ENCODE measurements at regions not wholly inside any gene's neighbourhood (a gene's known extent, or its start where the extent isn't known, plus 50 kb on each side); places are given as distances from the start of the nearest gene placed in this dataset.
"Not testable (repeated sequence)": the region's sequence is repeated elsewhere in the genome, so short reads cannot be mapped to it uniquely, and the experiment has no call there.

DNA sequence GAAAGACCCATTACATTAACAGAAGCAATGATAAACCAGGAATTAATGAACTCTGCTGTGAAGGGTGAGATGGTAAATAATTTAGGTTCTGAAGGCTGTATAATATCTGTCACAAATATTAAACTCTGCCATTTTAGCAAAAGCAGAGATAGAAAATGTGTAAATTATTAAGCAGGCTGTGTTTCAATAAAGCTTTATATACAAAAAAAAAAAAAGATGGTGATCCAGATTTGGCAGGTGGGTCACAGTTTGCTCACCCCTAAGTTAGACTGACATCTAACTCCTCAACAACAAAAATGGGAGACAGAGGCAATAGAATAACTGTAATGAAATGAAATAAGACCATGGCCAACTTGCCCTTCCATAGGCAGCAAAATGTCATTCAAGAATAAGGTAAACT lies 157.3 kb upstream of the FANCL start:
- Histone ChIP-seq H3K4me1 (ENCODE audit: control insufficient read depth, low read depth, low read length) (no peaks in the 10 kb centered on the region), H3K36me3 (ENCODE audit: control insufficient read depth, low read depth, low read length) (no peaks in the 10 kb centered on the region), H3K9ac (ENCODE audit: low read length) (no peak overlapping the region), H3K27ac (ENCODE audit: low read length) (no peak overlapping the region), H3K9me3 (ENCODE audit: control insufficient read depth, low read depth, low read length) (no peaks in the 10 kb centered on the region), H3K4me3 (ENCODE audit: low read length) (no peak overlapping the region), H3K27me3 (ENCODE audit: control insufficient read depth, insufficient read depth, low read length) (no peaks in the 10 kb centered on the region)

- H3K27ac ChIP-seq (ENCODE audit: low read length) = no peak overlapping the region
- no peaks in the 10 kb centered on the region for H3K9me3 ChIP-seq (ENCODE audit: control insufficient read depth, low read depth, low read length)
- no peaks in the 10 kb centered on the region for H3K4me1 ChIP-seq (ENCODE audit: control insufficient read depth, low read depth, low read length)
- no peaks in the 10 kb centered on the region for H3K27me3 ChIP-seq (ENCODE audit: control insufficient read depth, insufficient read depth, low read length)
- no peak overlapping the region for H3K4me3 ChIP-seq (ENCODE audit: low read length)
- H3K9ac ChIP-seq (ENCODE audit: low read length) = no peak overlapping the region
- no peaks in the 10 kb centered on the region for H3K36me3 ChIP-seq (ENCODE audit: control insufficient read depth, low read depth, low read length)
These were observed 146.6 kb upstream of the FANCL start for GRCh38 chr2:58387701-58388100.

GRCh38 chr2:58386904-58387303 lies 145.8 kb upstream of the FANCL start:
- not testable (repeated sequence) for H3K9me3 ChIP-seq (ENCODE audit: control insufficient read depth, low read depth, low read length); H3K9ac ChIP-seq (ENCODE audit: low read length); H3K4me3 ChIP-seq (ENCODE audit: low read length); H3K36me3 ChIP-seq (ENCODE audit: control insufficient read depth, low read depth, low read length); H3K27me3 ChIP-seq (ENCODE audit: control insufficient read depth, insufficient read depth, low read length); H3K4me1 ChIP-seq (ENCODE audit: control insufficient read depth, low read depth, low read length); H3K27ac ChIP-seq (ENCODE audit: low read length)

- Histone ChIP-seq H3K27me3 (ENCODE audit: control insufficient read depth, insufficient read depth, low read length) (no peaks in the 10 kb centered on the region), H3K36me3 (ENCODE audit: control insufficient read depth, low read depth, low read length) (no peaks in the 10 kb centered on the region), H3K4me1 (ENCODE audit: control insufficient read depth, low read depth, low read length) (no peaks in the 10 kb centered on the region), H3K4me3 (ENCODE audit: low read length) (no peak overlapping the region), H3K9ac (ENCODE audit: low read length) (no peak overlapping the region), H3K9me3 (ENCODE audit: control insufficient read depth, low read depth, low read length) (no peaks in the 10 kb centered on the region), H3K27ac (ENCODE audit: low read length) (no peak overlapping the region)
These were observed 137.0 kb upstream of the FANCL start for GRCh38 chr2:58378152-58378551.

DNA sequence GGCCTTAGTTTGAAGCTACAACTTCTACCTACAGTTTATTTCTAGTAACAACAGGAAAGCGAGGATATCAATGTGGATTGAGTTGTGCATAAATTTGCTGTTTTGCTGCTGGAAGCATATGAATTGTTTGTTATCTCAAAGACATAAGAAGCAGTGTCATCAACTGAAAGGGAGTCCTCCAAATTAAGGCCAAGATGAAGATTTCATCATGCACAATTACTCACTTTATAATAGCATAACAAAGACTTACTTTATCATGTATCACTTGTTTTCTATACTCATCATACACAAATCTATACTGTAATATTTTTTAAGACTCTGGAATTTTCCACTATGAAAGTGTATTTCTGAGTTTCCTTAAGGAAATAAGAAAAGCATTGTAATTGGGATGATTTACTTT lies 136.1 kb upstream of the FANCL start:
- Histone ChIP-seq H3K27me3 (ENCODE audit: control insufficient read depth, insufficient read depth, low read length) (no peaks in the 10 kb centered on the region), H3K27ac (ENCODE audit: low read length) (no peak overlapping the region), H3K4me1 (ENCODE audit: control insufficient read depth, low read depth, low read length) (no peaks in the 10 kb centered on the region), H3K36me3 (ENCODE audit: control insufficient read depth, low read depth, low read length) (no peaks in the 10 kb centered on the region), H3K4me3 (ENCODE audit: low read length) (no peak overlapping the region), H3K9ac (ENCODE audit: low read length) (no peak overlapping the region), H3K9me3 (ENCODE audit: control insufficient read depth, low read depth, low read length) (no peaks in the 10 kb centered on the region)

- Histone ChIP-seq H3K27ac (ENCODE audit: low read length) (no peak overlapping the region), H3K4me3 (ENCODE audit: low read length) (no peak overlapping the region), H3K9me3 (ENCODE audit: control insufficient read depth, low read depth, low read length) (no peaks in the 10 kb centered on the region), H3K36me3 (ENCODE audit: control insufficient read depth, low read depth, low read length) (no peaks in the 10 kb centered on the region), H3K9ac (ENCODE audit: low read length) (no peak overlapping the region), H3K4me1 (ENCODE audit: control insufficient read depth, low read depth, low read length) (no peaks in the 10 kb centered on the region), H3K27me3 (ENCODE audit: control insufficient read depth, insufficient read depth, low read length) (no peaks in the 10 kb centered on the region)
These were observed 135.5 kb upstream of the FANCL start for GRCh38 chr2:58376592-58376991.

GRCh38 chr2:58369594-58369993 lies 128.5 kb upstream of the FANCL start:
- no peaks in the 10 kb centered on the region for H3K9me3 ChIP-seq (ENCODE audit: control insufficient read depth, low read depth, low read length)
- H3K4me1 ChIP-seq (ENCODE audit: control insufficient read depth, low read depth, low read length) = peaks cover 3% of the 10 kb centered on the region
- H3K4me3 ChIP-seq (ENCODE audit: low read length) = no peak overlapping the region
- H3K36me3 ChIP-seq (ENCODE audit: control insufficient read depth, low read depth, low read length) = no peaks in the 10 kb centered on the region
- no peak overlapping the region for H3K27ac ChIP-seq (ENCODE audit: low read length)
- H3K27me3 ChIP-seq (ENCODE audit: control insufficient read depth, insufficient read depth, low read length) = no peaks in the 10 kb centered on the region
- no peak overlapping the region for H3K9ac ChIP-seq (ENCODE audit: low read length)

DNA sequence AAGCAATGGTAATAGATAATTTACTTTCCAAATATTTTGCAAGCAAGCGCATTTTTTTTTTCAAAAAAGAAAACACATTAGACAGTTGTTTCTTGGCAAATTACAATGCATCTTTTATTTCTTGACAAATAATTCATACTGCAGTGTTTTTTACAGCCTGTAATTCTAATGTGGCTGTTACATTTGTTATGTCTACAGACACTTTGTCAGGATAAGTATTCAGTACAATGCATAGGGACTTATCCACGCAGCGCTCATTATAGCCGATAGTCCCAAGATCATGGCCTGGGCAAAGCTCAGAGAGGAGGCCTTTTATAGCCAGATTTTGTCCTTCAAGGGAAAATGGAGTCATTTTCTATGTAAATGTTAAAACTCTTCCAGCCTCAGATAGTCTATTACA lies 123.0 kb upstream of the FANCL start:
- Histone ChIP-seq H3K4me1 (ENCODE audit: control insufficient read depth, low read depth, low read length) (no peaks in the 10 kb centered on the region), H3K36me3 (ENCODE audit: control insufficient read depth, low read depth, low read length) (no peaks in the 10 kb centered on the region), H3K9ac (ENCODE audit: low read length) (no peak overlapping the region), H3K4me3 (ENCODE audit: low read length) (no peak overlapping the region), H3K27ac (ENCODE audit: low read length) (no peak overlapping the region), H3K9me3 (ENCODE audit: control insufficient read depth, low read depth, low read length) (no peaks in the 10 kb centered on the region), H3K27me3 (ENCODE audit: control insufficient read depth, insufficient read depth, low read length) (no peaks in the 10 kb centered on the region)

- no peak overlapping the region for H3K9ac ChIP-seq (ENCODE audit: low read length)
- no peaks in the 10 kb centered on the region for H3K27me3 ChIP-seq (ENCODE audit: control insufficient read depth, insufficient read depth, low read length)
- no peaks in the 10 kb centered on the region for H3K9me3 ChIP-seq (ENCODE audit: control insufficient read depth, low read depth, low read length)
- H3K4me3 ChIP-seq (ENCODE audit: low read length) = no peak overlapping the region
- H3K4me1 ChIP-seq (ENCODE audit: control insufficient read depth, low read depth, low read length) = peaks cover 23% of the 10 kb centered on the region
- no peaks in the 10 kb centered on the region for H3K36me3 ChIP-seq (ENCODE audit: control insufficient read depth, low read depth, low read length)
- no peak overlapping the region for H3K27ac ChIP-seq (ENCODE audit: low read length)
These were observed 116.9 kb upstream of the FANCL start for GRCh38 chr2:58358026-58358425.

- Histone ChIP-seq H3K9me3 (ENCODE audit: control insufficient read depth, low read depth, low read length) (no peaks in the 10 kb centered on the region), H3K9ac (ENCODE audit: low read length) (no peak overlapping the region), H3K4me3 (ENCODE audit: low read length) (no peak overlapping the region), H3K4me1 (ENCODE audit: control insufficient read depth, low read depth, low read length) (peaks cover 23% of the 10 kb centered on the region), H3K36me3 (ENCODE audit: control insufficient read depth, low read depth, low read length) (no peaks in the 10 kb centered on the region), H3K27ac (ENCODE audit: low read length) (no peak overlapping the region), H3K27me3 (ENCODE audit: control insufficient read depth, insufficient read depth, low read length) (no peaks in the 10 kb centered on the region)
These were observed 116.4 kb upstream of the FANCL start for GRCh38 chr2:58357521-58357920.

DNA sequence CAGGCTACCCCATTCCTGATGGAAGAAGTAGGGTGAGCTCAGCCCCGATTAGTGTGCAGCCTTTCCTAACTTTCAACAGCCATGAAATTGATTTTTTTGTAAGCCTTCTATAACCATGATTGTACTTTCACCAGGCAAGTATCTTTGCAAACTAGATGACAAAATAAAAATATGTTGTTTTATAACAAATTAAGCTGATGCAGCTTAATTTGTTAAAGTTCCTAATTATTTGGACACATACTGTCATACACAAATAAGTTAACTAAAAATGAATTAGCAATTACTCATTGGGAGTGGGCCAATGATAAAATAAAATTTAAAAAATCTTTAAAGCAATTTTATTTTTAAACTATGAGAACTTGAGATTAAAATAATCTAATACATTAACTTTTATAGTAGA lies 113.1 kb upstream of the FANCL start:
- Histone ChIP-seq H3K9me3 (ENCODE audit: control insufficient read depth, low read depth, low read length) (no peaks in the 10 kb centered on the region), H3K9ac (ENCODE audit: low read length) (no peak overlapping the region), H3K4me1 (ENCODE audit: control insufficient read depth, low read depth, low read length) (peaks cover 23% of the 10 kb centered on the region), H3K27me3 (ENCODE audit: control insufficient read depth, insufficient read depth, low read length) (no peaks in the 10 kb centered on the region), H3K27ac (ENCODE audit: low read length) (no peak overlapping the region), H3K36me3 (ENCODE audit: control insufficient read depth, low read depth, low read length) (no peaks in the 10 kb centered on the region), H3K4me3 (ENCODE audit: low read length) (no peak overlapping the region)

GRCh38 chr2:58350484-58350883 lies 109.4 kb upstream of the FANCL start:
- H3K36me3 ChIP-seq (ENCODE audit: control insufficient read depth, low read depth, low read length) = no peaks in the 10 kb centered on the region
- no peaks in the 10 kb centered on the region for H3K9me3 ChIP-seq (ENCODE audit: control insufficient read depth, low read depth, low read length)
- no peaks in the 10 kb centered on the region for H3K27me3 ChIP-seq (ENCODE audit: control insufficient read depth, insufficient read depth, low read length)
- no peaks in the 10 kb centered on the region for H3K4me1 ChIP-seq (ENCODE audit: control insufficient read depth, low read depth, low read length)
- no peak overlapping the region for H3K27ac ChIP-seq (ENCODE audit: low read length)
- no peak overlapping the region for H3K4me3 ChIP-seq (ENCODE audit: low read length)
- no peak overlapping the region for H3K9ac ChIP-seq (ENCODE audit: low read length)

DNA sequence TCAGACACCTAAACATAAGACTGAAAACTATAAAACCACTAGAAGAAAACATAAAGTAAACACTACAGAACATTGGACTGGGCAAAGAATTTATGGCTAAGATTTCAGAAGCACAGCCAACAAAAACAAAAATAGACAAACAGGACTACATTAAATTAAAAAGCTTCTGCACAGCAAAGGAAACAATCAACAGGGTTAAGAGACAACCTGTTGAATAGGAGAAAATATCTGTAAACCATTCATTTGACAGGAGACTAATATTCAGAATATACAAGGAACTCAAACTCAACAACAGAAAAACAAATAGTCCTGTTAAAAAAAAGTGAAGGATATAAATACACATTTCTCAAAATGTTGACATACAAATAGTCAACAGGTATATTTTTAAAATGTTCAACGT lies 106.7 kb upstream of the FANCL start:
- H3K4me3 ChIP-seq (ENCODE audit: low read length) = no peak overlapping the region
- H3K4me1 ChIP-seq (ENCODE audit: control insufficient read depth, low read depth, low read length) = no peaks in the 10 kb centered on the region
- H3K9me3 ChIP-seq (ENCODE audit: control insufficient read depth, low read depth, low read length) = no peaks in the 10 kb centered on the region
- no peaks in the 10 kb centered on the region for H3K36me3 ChIP-seq (ENCODE audit: control insufficient read depth, low read depth, low read length)
- no peaks in the 10 kb centered on the region for H3K27me3 ChIP-seq (ENCODE audit: control insufficient read depth, insufficient read depth, low read length)
- no peak overlapping the region for H3K27ac ChIP-seq (ENCODE audit: low read length)
- no peak overlapping the region for H3K9ac ChIP-seq (ENCODE audit: low read length)

Data from iPS-18a (cell line).